Body of pancreas (tissue), 4 donors: ENCODE measurements at regions not wholly inside any gene's neighbourhood (a gene's known extent, or its start where the extent isn't known, plus 50 kb on each side); places are given as distances from the start of the nearest gene placed in this dataset.

Experiments used
- CTCF ChIP-seq, 7 experiments: fragments of 450-650 bp in 4 of 7; fragments of 200-600 bp in 3 of 7; sonication (generic) in 3 of 7; IDR thresholded peaks; one replicate each; pipeline ENCODE4 v1.5.1; 2016 to 2019; ENCODE audit warnings: antibody characterized with exemption in 7 of 7
- POLR2A ChIP-seq, 3 donors: fragments of 450-650 bp; IDR thresholded peaks; one replicate each; pipeline ENCODE4 v1.6.1; 2016; ENCODE audit warnings: antibody characterized with exemption in 3 of 3, mild to moderate bottlenecking in 2 of 3

GRCh38 chr6:80467408-80467807 is 360.9 kb downstream of the BCKDHB start:
- TF ChIP-seq CTCF (IDR thresholded peaks at IDR 0.05) = no peak
- no peak for TF ChIP-seq POLR2A (IDR thresholded peaks at IDR 0.05)
